ENCODE measurements at regions not wholly inside any gene's neighbourhood (a gene's known extent, or its start where the extent isn't known, plus 50 kb on each side); places are given as distances from the start of the nearest gene placed in this dataset.

DNA sequence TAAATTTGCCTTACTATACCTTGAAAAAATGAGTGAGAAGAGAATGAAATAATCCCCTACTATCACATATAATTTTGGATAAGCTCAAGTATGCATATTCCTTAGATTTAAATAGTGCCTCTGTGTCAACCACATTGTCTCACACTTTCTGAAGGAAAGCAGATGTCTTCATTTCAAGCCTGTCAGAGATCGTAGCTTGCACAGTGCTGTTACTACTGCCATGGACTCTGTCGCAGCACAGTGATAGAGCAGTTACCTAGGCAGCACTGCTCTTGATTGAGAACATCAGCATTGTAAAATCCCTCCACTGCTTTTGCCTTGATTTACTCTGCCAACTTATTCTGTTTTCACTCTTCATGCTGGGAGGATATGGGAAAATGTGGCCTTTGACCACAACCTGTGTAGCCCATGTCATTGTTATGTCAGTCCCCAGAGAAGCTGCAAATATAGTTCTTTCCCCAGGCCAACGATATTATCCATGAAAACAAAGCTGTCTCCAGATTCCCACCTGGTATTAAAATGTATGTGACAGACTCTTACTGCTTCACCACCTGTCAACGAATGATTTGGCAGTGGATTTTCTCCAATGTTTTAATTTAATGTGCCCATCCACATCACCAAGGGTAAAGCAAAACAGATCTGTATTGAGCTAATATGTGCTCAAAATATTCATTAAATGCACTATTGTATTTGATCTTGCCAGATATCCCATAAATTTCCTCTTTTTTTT lies 675.7 kb downstream of the METTL4 start:
- 51 to 70% methylated on average over 4 of the region's 4 CpGs for WGBS, 2 donors
- no peak for TF ChIP-seq POLR2A (IDR thresholded peaks at IDR 0.05)
- TF ChIP-seq, protein P1, sequence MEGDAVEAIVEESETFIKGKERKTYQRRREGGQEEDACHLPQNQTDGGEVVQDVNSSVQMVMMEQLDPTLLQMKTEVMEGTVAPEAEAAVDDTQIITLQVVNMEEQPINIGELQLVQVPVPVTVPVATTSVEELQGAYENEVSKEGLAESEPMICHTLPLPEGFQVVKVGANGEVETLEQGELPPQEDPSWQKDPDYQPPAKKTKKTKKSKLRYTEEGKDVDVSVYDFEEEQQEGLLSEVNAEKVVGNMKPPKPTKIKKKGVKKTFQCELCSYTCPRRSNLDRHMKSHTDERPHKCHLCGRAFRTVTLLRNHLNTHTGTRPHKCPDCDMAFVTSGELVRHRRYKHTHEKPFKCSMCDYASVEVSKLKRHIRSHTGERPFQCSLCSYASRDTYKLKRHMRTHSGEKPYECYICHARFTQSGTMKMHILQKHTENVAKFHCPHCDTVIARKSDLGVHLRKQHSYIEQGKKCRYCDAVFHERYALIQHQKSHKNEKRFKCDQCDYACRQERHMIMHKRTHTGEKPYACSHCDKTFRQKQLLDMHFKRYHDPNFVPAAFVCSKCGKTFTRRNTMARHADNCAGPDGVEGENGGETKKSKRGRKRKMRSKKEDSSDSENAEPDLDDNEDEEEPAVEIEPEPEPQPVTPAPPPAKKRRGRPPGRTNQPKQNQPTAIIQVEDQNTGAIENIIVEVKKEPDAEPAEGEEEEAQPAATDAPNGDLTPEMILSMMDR (IDR thresholded peaks at IDR 0.05): no peak
- Histone ChIP-seq H3K27me3 (no peaks in the 10 kb centered on the region), H3K4me1 (no peaks in the 10 kb centered on the region), H3K9me3 (no peaks in the 10 kb centered on the region), H3K36me3 (no peaks in the 10 kb centered on the region), H3K27ac (no peak overlapping the region), H3K4me3 (no peak overlapping the region)
- DNase-seq: no peak
- intact Hi-C loops (cut with DNase I): no loop called here

DNA sequence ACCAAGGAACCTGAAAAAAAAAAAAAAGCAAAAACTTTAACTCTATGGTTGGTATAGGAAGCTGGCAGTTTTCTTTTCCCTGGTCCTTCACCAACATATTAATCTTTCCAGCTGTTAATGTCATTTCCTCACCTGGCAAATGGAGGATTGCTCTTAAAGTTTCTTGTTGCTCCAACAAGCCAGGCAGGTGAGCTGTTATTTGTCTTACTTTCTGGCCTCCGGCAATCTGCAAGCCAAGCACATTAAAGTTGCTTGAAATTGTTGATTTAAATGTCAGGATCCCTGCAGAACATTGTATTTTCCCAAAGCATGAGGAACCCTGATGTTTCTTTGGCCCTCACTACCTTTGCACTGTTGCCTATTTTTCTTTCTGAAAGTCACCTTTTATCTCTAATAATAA lies 664.9 kb downstream of the METTL4 start:
- H3K27ac ChIP-seq: no peak overlapping the region
- no peaks in the 10 kb centered on the region for H3K4me1 ChIP-seq
- no peak for DNase-seq
- H3K9me3 ChIP-seq: peaks cover 0 to 11% (median 5%) of the 10 kb centered on the region in 3 donors
- H3K4me3 ChIP-seq: no peak overlapping the region
- intact Hi-C loops (cut with DNase I): no loop called here
- WGBS, 2 donors: 36 to 38% methylated on average over 1 of the region's 1 CpG
- H3K27me3 ChIP-seq: no peaks in the 10 kb centered on the region
- TF ChIP-seq, protein P1 (IDR thresholded peaks at IDR 0.05): no peak
- TF ChIP-seq POLR2A (IDR thresholded peaks at IDR 0.05): no peak
- H3K36me3 ChIP-seq: no peaks in the 10 kb centered on the region

DNA sequence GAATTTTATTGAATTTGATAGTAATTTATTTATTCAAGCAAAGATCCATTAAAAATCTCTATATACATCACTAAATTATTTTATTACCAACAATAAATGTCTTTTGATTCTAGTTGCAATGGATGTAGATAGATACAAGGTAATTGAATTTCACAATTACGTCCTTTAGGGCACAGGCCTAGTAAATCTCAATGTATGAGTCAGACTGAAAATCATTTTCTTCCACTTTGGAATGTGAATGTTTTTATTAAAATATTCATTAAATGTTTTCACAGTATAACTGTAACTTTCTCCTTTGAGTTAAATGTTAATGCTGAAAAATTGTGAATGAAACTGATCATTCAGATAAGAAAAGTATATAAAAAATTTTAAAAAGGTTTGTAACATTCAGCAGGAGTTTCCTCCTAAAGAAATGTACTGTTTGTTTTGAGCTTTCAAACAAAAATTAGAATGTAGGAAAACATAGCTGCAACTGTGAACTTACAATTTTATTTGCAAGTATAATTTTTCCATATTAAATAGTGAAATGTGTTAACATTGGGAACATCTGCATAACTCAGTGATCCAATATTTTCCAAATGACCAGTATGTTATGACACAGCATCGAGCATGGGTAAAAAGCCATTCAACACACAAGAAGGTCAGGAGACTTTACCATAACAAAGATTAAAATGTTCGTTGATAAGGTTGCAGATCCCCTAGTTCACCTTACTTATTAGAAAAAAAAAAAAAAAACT lies 663.7 kb downstream of the METTL4 start:
- H3K4me1 ChIP-seq: no peaks in the 10 kb centered on the region
- no peaks in the 10 kb centered on the region for H3K27me3 ChIP-seq
- H3K27ac ChIP-seq: no peak overlapping the region
- intact Hi-C loops (cut with DNase I): no loop called here
- no peak for DNase-seq
- no peak overlapping the region for H3K4me3 ChIP-seq
- H3K9me3 ChIP-seq: peaks cover 0 to 11% (median 5%) of the 10 kb centered on the region in 3 donors
- H3K36me3 ChIP-seq: no peaks in the 10 kb centered on the region
- TF ChIP-seq, protein P1 (IDR thresholded peaks at IDR 0.05): no peak
- TF ChIP-seq POLR2A (IDR thresholded peaks at IDR 0.05): no peak
- WGBS, 2 donors: 67 to 69% methylated on average over 3 of the region's 3 CpGs

GRCh38 chr18:1914489-1914888 lies 656.8 kb downstream of the METTL4 start:
- Histone ChIP-seq H3K36me3 (no peaks in the 10 kb centered on the region), H3K9me3 (peaks cover 0 to 16% (median 8%) of the 10 kb centered on the region in 3 donors), H3K4me1 (no peaks in the 10 kb centered on the region), H3K27me3 (no peaks in the 10 kb centered on the region), H3K4me3 (no peak overlapping the region), H3K27ac (no peak overlapping the region)
- no peak for TF ChIP-seq POLR2A (IDR thresholded peaks at IDR 0.05)
- TF ChIP-seq, protein P1 (IDR thresholded peaks at IDR 0.05): peak in 1 of 6 experiments; percentile 38
- intact Hi-C loops (cut with DNase I): no loop called here
- no peak for DNase-seq

GRCh38 chr18:1916869-1917523 lies 654.3 kb downstream of the METTL4 start:
- DNase-seq: no peak

More at GRCh38 chr18:1916869-1917523, 654.3 kb downstream of the METTL4 start:
- Histone ChIP-seq H3K36me3 (no peaks in the 10 kb centered on the region), H3K4me1 (no peaks in the 10 kb centered on the region), H3K27ac (no peak overlapping the region), H3K4me3 (no peak overlapping the region), H3K9me3 (peaks cover 0 to 5% (median 3%) of the 10 kb centered on the region in 3 donors), H3K27me3 (no peaks in the 10 kb centered on the region)
- TF ChIP-seq, protein P1 (IDR thresholded peaks at IDR 0.05): no peak
- no peak for TF ChIP-seq POLR2A (IDR thresholded peaks at IDR 0.05)
- WGBS, 2 donors: 83 to 90% methylated on average over 2 of the region's 2 CpGs
- intact Hi-C loops (cut with DNase I): no loop called here

All from esophagus squamous epithelium (tissue), 5 donors.